A673 (cell line): ENCODE measurements at regions not wholly inside any gene's neighbourhood (a gene's known extent, or its start where the extent isn't known, plus 50 kb on each side); places are given as distances from the start of the nearest gene placed in this dataset.
"Not testable (repeated sequence)": the region's sequence is repeated elsewhere in the genome, so short reads cannot be mapped to it uniquely, and the experiment has no call there.

ENCODE experiments used
- CTCF ChIP-seq: fragments of 300-800, 200-600 bp; sonication (generic); conservative IDR thresholded peaks from 2 replicates; pipeline ENCODE4 v1.5.1; 2017; ENCODE audit warnings: low read depth, mild to moderate bottlenecking, antibody characterized with exemption, low read length, moderate library complexity, mixed read lengths
- EZH2 ChIP-seq: fragments of 200-600 bp; sonication (generic); IDR thresholded peaks from 2 replicates; pipeline ENCODE4 v1.6.1; 2017; ENCODE audit warnings: borderline replicate concordance, low read depth, mild to moderate bottlenecking, mixed read lengths, antibody characterized with exemption, low read length; ENCODE audit not compliant: poor library complexity, severe bottlenecking

DNA sequence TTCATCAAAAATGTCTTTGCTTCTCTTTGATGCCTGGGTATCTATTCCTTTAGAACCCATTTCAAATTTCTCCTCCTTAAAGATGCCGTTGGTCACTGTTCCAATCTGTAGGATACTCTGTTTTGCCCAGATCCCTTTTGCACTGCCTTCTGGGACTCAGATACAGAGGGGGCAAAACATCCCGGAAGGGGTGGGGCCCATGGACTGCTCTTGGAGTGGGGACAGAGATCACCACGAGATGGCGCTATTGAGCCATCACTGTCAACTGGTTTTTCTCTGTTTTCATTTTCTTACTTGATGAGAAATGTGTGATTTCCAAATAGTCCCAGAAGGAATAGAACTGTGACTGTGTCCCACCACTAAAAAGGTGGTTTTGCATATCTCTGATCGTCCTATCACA, 151.8 kb downstream of the NPIPA7 start:
- not testable (repeated sequence) for TF ChIP-seq CTCF, EZH2
